GM18909 (cell line): ENCODE measurements at regions not wholly inside any gene's neighbourhood (a gene's known extent, or its start where the extent isn't known, plus 50 kb on each side); places are given as distances from the start of the nearest gene placed in this dataset.

ENCODE experiments used
- ATAC-seq: cut with Tn5 transposase; IDR thresholded peaks from one replicate; pipeline ENCODE4 v1.9.1; 2021; ENCODE audit warnings: mild to moderate bottlenecking; ENCODE audit not compliant: unreplicated experiment, poor library complexity

- no peak for ATAC-seq
Measured at GRCh38 chr10:4692206-4692605, 133.8 kb upstream of the AKR1E2 start.

GRCh38 chr10:4691776-4692175 lies 134.2 kb upstream of the AKR1E2 start:
- no peak for ATAC-seq

- ATAC-seq: no peak
Measured at GRCh38 chr10:4691301-4691700, 134.7 kb upstream of the AKR1E2 start.

- no peak for ATAC-seq
Measured at GRCh38 chr10:4688601-4689000, 137.4 kb upstream of the AKR1E2 start.

GRCh38 chr10:4688168-4688567 lies 137.8 kb upstream of the AKR1E2 start:
- ATAC-seq: no peak

- no peak for ATAC-seq
Measured at GRCh38 chr10:4687397-4687796, 138.6 kb upstream of the AKR1E2 start.

- no peak for ATAC-seq
Measured at GRCh38 chr10:4686644-4686996, 139.4 kb upstream of the AKR1E2 start.

- ATAC-seq: no peak
Measured at GRCh38 chr10:4685904-4686643, 139.9 kb upstream of the AKR1E2 start.

- no peak for ATAC-seq
Measured at GRCh38 chr10:4685491-4685890, 140.5 kb upstream of the AKR1E2 start.

- no peak for ATAC-seq
Measured at GRCh38 chr10:4684434-4684833, 141.6 kb upstream of the AKR1E2 start.

- no peak for ATAC-seq
Measured at GRCh38 chr10:4683838-4684237, 142.2 kb upstream of the AKR1E2 start.

GRCh38 chr10:4683137-4683536 lies 142.9 kb upstream of the AKR1E2 start:
- no peak for ATAC-seq

GRCh38 chr10:4678951-4679671 lies 146.9 kb upstream of the AKR1E2 start:
- ATAC-seq: no peak

- no peak for ATAC-seq
Measured at GRCh38 chr10:4678023-4678950, 147.7 kb upstream of the AKR1E2 start.

GRCh38 chr10:4677296-4678021 lies 148.5 kb upstream of the AKR1E2 start:
- ATAC-seq: no peak

GRCh38 chr10:4676566-4676965 lies 149.4 kb upstream of the AKR1E2 start:
- no peak for ATAC-seq

GRCh38 chr10:4675808-4676207 lies 150.2 kb upstream of the AKR1E2 start:
- no peak for ATAC-seq

GRCh38 chr10:4673279-4674040 lies 152.5 kb upstream of the AKR1E2 start:
- ATAC-seq: no peak

GRCh38 chr10:4672201-4672600 lies 153.8 kb upstream of the AKR1E2 start:
- ATAC-seq: no peak
